D721Med (cell line): ENCODE measurements at regions not wholly inside any gene's neighbourhood (a gene's known extent, or its start where the extent isn't known, plus 50 kb on each side); places are given as distances from the start of the nearest gene placed in this dataset.

Experiments
- DNase-seq: peaks from one replicate; pipeline ENCODE4 v3.0.0; 2011; ENCODE audit warnings: low spot score; ENCODE audit not compliant: insufficient read length
- FAIRE-seq: peaks from 2 replicates; lab custom pipeline; 2011; peaks lifted over from hg19 to GRCh38; lab: Jason Lieb, UNC
- TF ChIP-seq, protein P1 (sequence below): IDR thresholded peaks from 2 replicates; pipeline ENCODE4 v1.5.1; 2012; ENCODE audit warnings: mild to moderate bottlenecking, control low read depth; ENCODE audit not compliant: insufficient read depth; ENCODE audit errors: missing control alignments

DNA sequence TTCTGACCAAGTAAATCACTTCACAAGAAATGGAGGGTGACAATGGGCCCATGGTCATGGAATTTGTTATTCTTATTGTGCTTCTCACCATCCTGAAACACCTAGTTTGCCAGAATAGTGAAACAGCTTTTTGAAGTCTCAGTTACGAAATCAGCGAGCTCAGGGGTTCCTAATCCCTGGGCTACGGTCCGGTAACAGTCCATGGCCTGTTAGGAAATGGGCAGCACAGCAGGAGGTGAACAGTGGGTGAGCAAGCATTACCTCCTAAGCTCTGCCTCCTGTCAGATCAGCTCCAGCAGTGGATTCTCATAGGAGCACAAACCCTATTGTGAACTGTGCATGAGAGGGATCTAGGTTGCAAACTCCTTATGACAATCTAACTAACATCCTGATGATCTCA lies 1356.3 kb downstream of the KCNT2 start:
- no peak for DNase-seq
- TF ChIP-seq, protein P1, sequence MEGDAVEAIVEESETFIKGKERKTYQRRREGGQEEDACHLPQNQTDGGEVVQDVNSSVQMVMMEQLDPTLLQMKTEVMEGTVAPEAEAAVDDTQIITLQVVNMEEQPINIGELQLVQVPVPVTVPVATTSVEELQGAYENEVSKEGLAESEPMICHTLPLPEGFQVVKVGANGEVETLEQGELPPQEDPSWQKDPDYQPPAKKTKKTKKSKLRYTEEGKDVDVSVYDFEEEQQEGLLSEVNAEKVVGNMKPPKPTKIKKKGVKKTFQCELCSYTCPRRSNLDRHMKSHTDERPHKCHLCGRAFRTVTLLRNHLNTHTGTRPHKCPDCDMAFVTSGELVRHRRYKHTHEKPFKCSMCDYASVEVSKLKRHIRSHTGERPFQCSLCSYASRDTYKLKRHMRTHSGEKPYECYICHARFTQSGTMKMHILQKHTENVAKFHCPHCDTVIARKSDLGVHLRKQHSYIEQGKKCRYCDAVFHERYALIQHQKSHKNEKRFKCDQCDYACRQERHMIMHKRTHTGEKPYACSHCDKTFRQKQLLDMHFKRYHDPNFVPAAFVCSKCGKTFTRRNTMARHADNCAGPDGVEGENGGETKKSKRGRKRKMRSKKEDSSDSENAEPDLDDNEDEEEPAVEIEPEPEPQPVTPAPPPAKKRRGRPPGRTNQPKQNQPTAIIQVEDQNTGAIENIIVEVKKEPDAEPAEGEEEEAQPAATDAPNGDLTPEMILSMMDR, result no peak
- FAIRE-seq, result no peak

DNA sequence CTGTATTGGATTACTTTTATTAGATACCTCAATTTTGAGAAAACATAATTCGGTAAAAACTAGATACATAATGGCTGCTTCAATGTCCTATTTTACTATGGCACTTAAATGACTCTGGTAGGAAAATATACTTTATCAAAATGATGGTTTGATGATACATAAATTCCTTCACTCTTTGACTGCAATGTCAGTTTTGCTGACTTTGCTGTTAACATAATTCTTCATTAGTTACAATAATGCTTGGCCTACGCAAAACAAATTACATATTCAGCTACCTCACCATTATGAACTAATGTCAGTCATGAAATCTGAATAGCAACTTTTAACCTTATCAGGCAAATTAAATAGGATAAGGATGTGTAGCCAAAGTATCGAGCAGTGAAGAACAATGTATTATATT lies 1364.7 kb downstream of the KCNT2 start:
- TF ChIP-seq, protein P1, result no peak
- no peak for DNase-seq
- FAIRE-seq, result peak; percentile 70

DNA sequence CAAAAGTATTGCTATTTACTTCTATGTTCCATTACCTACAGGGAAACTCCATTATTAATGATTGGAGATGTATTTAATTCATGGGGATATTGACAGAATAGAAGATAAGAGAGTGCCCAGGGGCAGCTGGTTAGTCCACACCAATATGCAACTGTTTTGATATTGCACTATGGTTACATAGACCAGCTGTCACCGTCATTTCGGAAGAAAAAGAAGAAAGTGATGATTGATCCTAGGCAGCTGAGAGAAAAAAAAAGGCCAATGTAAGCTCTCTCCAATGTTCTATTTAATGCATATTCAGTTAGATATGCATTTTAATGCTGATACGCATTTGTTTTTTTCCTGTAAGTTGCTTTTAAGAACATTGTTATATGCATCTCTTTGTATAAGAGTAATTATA lies 1367.2 kb downstream of the KCNT2 start:
- TF ChIP-seq, protein P1, result no peak
- FAIRE-seq (no peak), DNase-seq (no peak)

GRCh38 chr1:195238313-195238712 lies 1369.9 kb downstream of the KCNT2 start:
- TF ChIP-seq, protein P1, result no peak
- FAIRE-seq (no peak), DNase-seq (no peak)

DNA sequence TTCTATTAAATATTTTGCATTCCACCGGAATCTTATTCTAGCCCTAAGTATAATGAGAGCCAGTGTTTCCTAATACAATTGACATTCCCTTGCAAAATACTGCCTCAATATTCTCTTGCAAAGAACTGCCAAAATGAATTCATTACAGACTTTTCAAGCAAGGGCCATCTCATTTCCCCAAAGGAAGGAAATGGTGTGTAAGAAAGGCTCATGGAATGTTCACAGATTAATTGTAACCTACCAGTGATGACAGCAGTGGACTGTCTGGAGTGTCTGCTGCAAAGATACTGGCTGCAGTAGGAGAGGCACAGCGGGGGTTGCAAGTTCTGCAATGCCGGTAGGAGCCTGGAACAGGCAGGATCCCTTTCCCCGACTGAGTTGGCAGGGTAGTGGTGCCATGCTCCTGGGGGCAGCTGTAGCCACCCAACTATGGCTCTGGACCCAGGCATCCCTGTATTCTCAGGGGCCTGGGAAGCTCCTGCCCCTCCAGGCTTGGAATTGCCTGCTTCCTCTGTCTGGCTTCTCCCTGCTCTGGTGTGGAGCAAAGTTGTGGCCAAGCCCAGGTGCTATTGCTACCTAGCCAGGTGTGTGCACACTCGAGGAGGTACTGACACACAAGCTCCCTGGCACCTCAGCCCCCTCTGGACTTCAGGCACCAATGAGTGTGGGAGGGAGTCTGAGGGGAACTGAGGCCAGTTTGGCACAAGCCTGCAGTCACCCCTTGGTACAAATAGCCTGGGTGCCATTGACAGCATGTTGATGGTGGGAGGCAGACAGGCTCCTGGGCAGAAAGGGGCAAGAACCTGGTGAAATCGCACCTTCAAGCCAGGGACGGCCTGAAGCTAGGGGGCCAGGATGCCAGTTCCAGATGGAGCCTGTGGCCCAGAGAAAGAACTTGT lies 1371.0 kb downstream of the KCNT2 start:
- DNase-seq, result no peak
- TF ChIP-seq, protein P1, result no peak
- FAIRE-seq, result no peak

GRCh38 chr1:195218428-195219212 lies 1389.6 kb downstream of the KCNT2 start:
- FAIRE-seq (no peak), DNase-seq (no peak)
- TF ChIP-seq, protein P1, result no peak
